Neuronal stem cell (in vitro differentiated cells): ENCODE measurements at regions not wholly inside any gene's neighbourhood (a gene's known extent, or its start where the extent isn't known, plus 50 kb on each side); places are given as distances from the start of the nearest gene placed in this dataset.
"Not testable (repeated sequence)": the region's sequence is repeated elsewhere in the genome, so short reads cannot be mapped to it uniquely, and the experiment has no call there.

Experiments used
- DNase-seq: peaks from one replicate; pipeline ENCODE4 v3.0.0-alpha.2; 2013; ENCODE audit warnings: low spot score
- H2AFZ ChIP-seq: one replicate; pipeline ENCODE4 v1.6.1; 2013; ENCODE audit warnings: mild to moderate bottlenecking, low read length, inconsistent platforms
- H2AK5ac ChIP-seq: 2 replicates; pipeline ENCODE4 v1.6.1; 2013; ENCODE audit warnings: low read depth, mild to moderate bottlenecking, inconsistent platforms, low read length, moderate library complexity, mixed read lengths
- H2BK120ac ChIP-seq: 2 replicates; pipeline ENCODE4 v1.6.1; 2013; ENCODE audit warnings: low read depth, mild to moderate bottlenecking, inconsistent platforms, low read length, moderate library complexity, mixed read lengths
- H2BK12ac ChIP-seq: one replicate; pipeline ENCODE4 v1.6.1; 2013; ENCODE audit warnings: low read length, inconsistent platforms
- H2BK15ac ChIP-seq: 2 replicates; pipeline ENCODE4 v1.6.1; 2013; ENCODE audit warnings: mild to moderate bottlenecking, low read length, inconsistent platforms, mixed read lengths
- H2BK5ac ChIP-seq: one replicate; pipeline ENCODE4 v1.6.1; 2013; ENCODE audit warnings: inconsistent platforms, mild to moderate bottlenecking, low read length, moderate library complexity
- H3K14ac ChIP-seq: one replicate; pipeline ENCODE4 v1.6.1; 2013; ENCODE audit warnings: low read length, inconsistent platforms
- H3K18ac ChIP-seq: 2 replicates; pipeline ENCODE4 v1.6.1; 2013; ENCODE audit warnings: low read length, inconsistent platforms
- H3K23ac ChIP-seq: 2 replicates; pipeline ENCODE4 v1.6.1; 2013; ENCODE audit warnings: low read depth, mild to moderate bottlenecking, mixed read lengths, low read length, inconsistent platforms; ENCODE audit not compliant: poor library complexity
- H3K27ac ChIP-seq: replicated peaks from 3 replicates; pipeline ENCODE4 v1.5.1; 2013; ENCODE audit warnings: low read length, inconsistent platforms
- H3K27me3 ChIP-seq, 3 experiments: 2 replicates each; pipeline ENCODE4 v1.6.1; 2013; ENCODE audit warnings: low read length in 3 of 3, mild to moderate bottlenecking in 2 of 3, inconsistent platforms in 1 of 3, low read depth in 1 of 3, mixed read lengths in 1 of 3, moderate library complexity in 1 of 3; ENCODE audit not compliant: control insufficient read depth in 3 of 3, insufficient read depth in 3 of 3
- H3K36me3 ChIP-seq, 2 donors: replicated peaks in 1 of 2; 2 replicates each; pipeline ENCODE4 v1.6.1; 2013; ENCODE audit warnings: low read length in 2 of 2; ENCODE audit not compliant: control insufficient read depth in 2 of 2, insufficient read depth in 2 of 2
- H3K4ac ChIP-seq: 2 replicates; pipeline ENCODE4 v1.6.1; 2013; ENCODE audit warnings: inconsistent platforms, mild to moderate bottlenecking, low read length, moderate library complexity
- H3K4me1 ChIP-seq, 2 donors: 1 replicate in 1 of 2; 2 replicates in 1 of 2; pipeline ENCODE4 v1.6.1; 2013; ENCODE audit warnings: low read length in 2 of 2, low read depth in 1 of 2; ENCODE audit not compliant: control insufficient read depth in 2 of 2, insufficient read depth in 1 of 2
- H3K4me2 ChIP-seq: one replicate; pipeline ENCODE4 v1.6.1; 2013; ENCODE audit warnings: mild to moderate bottlenecking, low read length, inconsistent platforms; ENCODE audit not compliant: insufficient read depth, poor library complexity, severe bottlenecking
- H3K4me3 ChIP-seq, 2 donors: 2 replicates each; pipeline ENCODE4 v1.5.1; 2013; ENCODE audit warnings: low read length in 2 of 2, mild to moderate bottlenecking in 2 of 2, inconsistent platforms in 1 of 2, moderate library complexity in 1 of 2
- H3K79me1 ChIP-seq: one replicate; pipeline ENCODE4 v1.6.1; 2013; ENCODE audit warnings: low read depth, mild to moderate bottlenecking, inconsistent platforms, low read length, moderate library complexity
- H3K9ac ChIP-seq: one replicate; pipeline ENCODE4 v1.6.1; 2013; ENCODE audit warnings: mild to moderate bottlenecking, low read depth, low read length, inconsistent platforms; ENCODE audit not compliant: poor library complexity
- H3K9me3 ChIP-seq, 2 donors: replicated peaks in 1 of 2; 2 replicates each; pipeline versions ENCODE3 to v1.6.1; 2013; ENCODE audit warnings: low read length in 2 of 2, mild to moderate bottlenecking in 2 of 2, inconsistent platforms in 1 of 2, low read depth in 1 of 2, mixed read lengths in 1 of 2, moderate library complexity in 1 of 2; ENCODE audit not compliant: control insufficient read depth in 2 of 2, insufficient read depth in 1 of 2
- H4K8ac ChIP-seq: one replicate; pipeline ENCODE4 v1.6.1; 2013; ENCODE audit warnings: low read depth, mild to moderate bottlenecking, inconsistent platforms, low read length, moderate library complexity
- H4K91ac ChIP-seq: one replicate; pipeline ENCODE4 v1.6.1; 2013; ENCODE audit warnings: low read length, low read depth, mild to moderate bottlenecking, inconsistent platforms; ENCODE audit not compliant: poor library complexity
- WGBS, 2 donors: extraction: QIAGEN DNeasy Blood & Tissue Kit; methylation state at CpG; one replicate each; pipeline ENCODE4 v1.1.7; 2013; ENCODE audit warnings: missing lambda C conversion rate in 2 of 2, mixed read lengths in 1 of 2; ENCODE audit not compliant: insufficient read length in 2 of 2, insufficient replicate concordance in 1 of 2; ENCODE audit errors: extremely low coverage in 2 of 2; 5-methylcytosine and 5-hydroxymethylcytosine counted together

DNA sequence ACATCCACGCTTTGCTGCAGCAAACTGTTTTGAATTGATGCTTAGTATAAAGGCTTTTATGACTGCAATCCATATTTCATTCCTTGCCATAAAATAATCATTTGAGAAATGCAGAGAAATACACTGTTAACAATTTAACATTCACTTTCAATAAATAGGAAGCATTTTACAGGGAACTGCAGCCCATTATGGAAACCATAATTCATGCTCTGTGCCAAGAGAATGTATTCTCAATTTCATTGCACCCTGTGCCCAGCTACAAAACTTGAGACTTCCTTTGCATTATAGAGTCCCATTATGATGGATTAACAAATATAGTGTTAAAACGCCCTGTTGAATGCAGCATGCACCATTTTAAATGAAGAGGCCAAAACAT lies 134.0 kb downstream of the MED10 start:
- no peak overlapping the region for H2AK5ac ChIP-seq
- no peak overlapping the region for H3K4me2 ChIP-seq
- WGBS, 2 donors: no CpG with 5 or more reads among the region's 2 CpGs
- H3K36me3 ChIP-seq: no peaks in the 10 kb centered on the region
- H2BK5ac ChIP-seq: no peak overlapping the region
- no peak overlapping the region for H3K18ac ChIP-seq
- no peak overlapping the region for H3K9ac ChIP-seq
- no peak overlapping the region for H3K23ac ChIP-seq
- no peak overlapping the region for H2BK12ac ChIP-seq
- H2BK120ac ChIP-seq: no peak overlapping the region
- H3K9me3 ChIP-seq: no peaks in the 10 kb centered on the region
- H2BK15ac ChIP-seq: no peak overlapping the region
- no peak overlapping the region for H3K27ac ChIP-seq
- H3K4ac ChIP-seq: no peak overlapping the region
- no peaks in the 10 kb centered on the region for H3K79me1 ChIP-seq
- no peaks in the 10 kb centered on the region for H3K27me3 ChIP-seq
- H2AFZ ChIP-seq: no peak overlapping the region
- no peak overlapping the region for H4K91ac ChIP-seq
- no peak overlapping the region for H4K8ac ChIP-seq
- no peak overlapping the region for H3K14ac ChIP-seq
- H3K4me3 ChIP-seq: no peak overlapping the region
- DNase-seq: no peak
- no peaks in the 10 kb centered on the region for H3K4me1 ChIP-seq

DNA sequence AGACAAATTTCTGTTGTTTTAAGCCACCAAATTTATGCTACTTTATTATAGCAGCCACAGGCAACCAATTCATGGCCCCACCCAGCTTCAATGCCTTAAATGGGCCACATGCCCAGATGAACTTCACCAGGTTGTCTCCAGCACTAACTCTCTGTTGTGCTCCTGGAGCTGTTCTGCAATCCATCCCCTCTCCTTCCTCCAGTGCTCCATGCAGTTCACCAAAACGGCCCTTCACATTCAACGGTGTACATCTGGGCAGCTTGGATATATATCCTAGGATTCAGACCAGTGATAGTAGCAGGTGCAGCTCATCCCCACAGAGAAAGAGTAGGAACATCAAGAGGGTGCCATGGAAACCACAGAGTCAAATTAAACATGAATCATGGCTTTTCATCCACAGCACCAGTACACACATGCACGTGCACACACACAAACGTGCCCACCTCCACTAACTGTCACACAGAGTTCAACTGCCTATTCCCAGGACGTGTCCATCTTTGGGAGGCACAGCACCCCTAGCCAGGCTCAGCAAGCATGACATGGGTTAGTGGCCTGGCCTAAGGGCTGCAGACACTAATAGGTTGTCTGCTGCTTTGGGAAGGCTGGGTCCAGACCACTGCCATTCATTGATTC lies 134.5 kb downstream of the MED10 start:
- Histone ChIP-seq H4K8ac (no peak overlapping the region), H3K4ac (no peak overlapping the region), H2AK5ac (no peak overlapping the region), H3K4me2 (no peak overlapping the region), H4K91ac (no peak overlapping the region), H3K36me3 (no peaks in the 10 kb centered on the region), H2BK5ac (no peak overlapping the region), H3K79me1 (no peaks in the 10 kb centered on the region), H3K4me1 (no peaks in the 10 kb centered on the region), H3K9ac (no peak overlapping the region), H3K27ac (no peak overlapping the region), H3K4me3 (no peak overlapping the region), H3K9me3 (no peaks in the 10 kb centered on the region), H2BK12ac (no peak overlapping the region), H2BK120ac (no peak overlapping the region), H2AFZ (no peak overlapping the region), H2BK15ac (no peak overlapping the region), H3K14ac (no peak overlapping the region), H3K23ac (no peak overlapping the region), H3K27me3 (no peaks in the 10 kb centered on the region), H3K18ac (no peak overlapping the region)
- DNase-seq: no peak
- no CpG with 5 or more reads among the region's 5 CpGs for WGBS, 2 donors

DNA sequence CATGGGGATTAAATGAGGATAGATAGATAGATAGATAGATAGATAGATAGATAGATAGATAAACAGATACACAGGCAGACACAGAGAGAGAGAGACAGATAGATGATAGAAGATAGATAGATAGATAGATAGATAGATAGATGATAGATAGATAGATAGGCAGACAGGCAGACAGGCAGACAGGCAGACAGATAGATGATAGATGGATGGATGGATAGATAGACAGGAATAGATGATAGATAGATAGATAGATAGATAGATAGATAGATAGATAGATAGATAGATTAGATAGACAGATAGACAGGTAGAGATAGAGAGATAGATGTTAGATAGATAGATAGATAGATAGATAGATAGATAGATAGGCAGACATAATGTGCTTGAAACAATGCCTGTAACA lies 137.3 kb downstream of the MED10 start:
- not testable (repeated sequence) for H2BK12ac ChIP-seq, DNase-seq, H2BK15ac ChIP-seq, H2BK120ac ChIP-seq, H4K8ac ChIP-seq, H3K27ac ChIP-seq, H3K27me3 ChIP-seq, H3K18ac ChIP-seq, H3K4me2 ChIP-seq, H3K4me1 ChIP-seq, H3K4ac ChIP-seq, H2AK5ac ChIP-seq, H3K9me3 ChIP-seq, H3K4me3 ChIP-seq, H3K9ac ChIP-seq, H3K23ac ChIP-seq, H3K36me3 ChIP-seq, H2AFZ ChIP-seq, H3K79me1 ChIP-seq, H2BK5ac ChIP-seq, H3K14ac ChIP-seq, H4K91ac ChIP-seq

DNA sequence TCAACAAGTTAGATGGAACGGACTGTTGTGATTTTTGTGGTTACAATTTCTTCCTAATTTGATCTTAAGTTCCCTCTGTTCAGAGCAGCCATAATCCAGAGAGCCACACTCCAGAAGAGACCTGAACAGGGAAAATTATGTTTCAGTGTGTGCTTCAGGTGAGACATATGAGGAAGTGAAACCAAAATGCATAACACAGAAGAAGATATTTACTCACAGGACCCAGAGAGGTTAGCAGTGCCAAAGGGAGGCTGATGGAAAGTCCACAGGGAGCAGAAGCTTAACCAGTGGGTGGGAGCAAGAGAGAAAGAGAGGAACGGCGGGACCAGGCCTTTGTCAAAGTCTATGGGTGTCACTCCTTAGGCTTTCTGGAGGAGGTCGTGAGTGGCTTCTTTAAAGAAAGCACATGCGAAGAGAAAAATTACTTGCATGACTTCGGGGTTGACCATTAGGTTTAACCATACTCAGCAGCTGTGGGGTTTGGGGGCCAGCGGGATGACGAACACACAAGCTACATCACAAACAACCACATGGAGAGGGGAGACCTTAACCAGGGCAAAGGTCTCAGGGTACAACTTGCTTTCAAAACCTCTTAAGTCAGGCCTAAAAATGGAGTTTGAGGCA lies 141.4 kb downstream of the MED10 start:
- Histone ChIP-seq H3K18ac (no peak overlapping the region), H2BK120ac (no peak overlapping the region), H3K4ac (no peak overlapping the region), H3K9me3 (no peaks in the 10 kb centered on the region), H4K8ac (no peak overlapping the region), H4K91ac (no peak overlapping the region), H2AK5ac (no peak overlapping the region), H3K23ac (no peak overlapping the region), H3K27me3 (no peaks in the 10 kb centered on the region), H3K79me1 (no peaks in the 10 kb centered on the region), H2AFZ (no peak overlapping the region), H3K4me2 (no peak overlapping the region), H3K9ac (no peak overlapping the region), H3K4me1 (no peaks in the 10 kb centered on the region), H3K14ac (no peak overlapping the region), H2BK15ac (no peak overlapping the region), H3K27ac (no peak overlapping the region), H2BK5ac (no peak overlapping the region), H3K4me3 (no peak overlapping the region), H3K36me3 (no peaks in the 10 kb centered on the region), H2BK12ac (no peak overlapping the region)
- no peak for DNase-seq
- no CpG with 5 or more reads among the region's 8 CpGs for WGBS, 2 donors
